Fibroblast of villous mesenchyme (primary cell): ENCODE measurements at regions not wholly inside any gene's neighbourhood (a gene's known extent, or its start where the extent isn't known, plus 50 kb on each side); places are given as distances from the start of the nearest gene placed in this dataset.

Experiments used
- DNase-seq: peaks from one replicate; pipeline ENCODE4 v3.0.0-alpha.2; 2010; ENCODE audit warnings: low read depth
- H3K4me3 ChIP-seq: 2 replicates; pipeline ENCODE4 v1.5.1; 2011; ENCODE audit warnings: low read depth, mild to moderate bottlenecking, low read length
- CTCF ChIP-seq: IDR thresholded peaks from 2 replicates; pipeline ENCODE4 v1.5.1; 2012; ENCODE audit warnings: low read depth, mild to moderate bottlenecking, low read length; ENCODE audit not compliant: insufficient read depth

GRCh38 chr18:78739882-78740677 lies 239.5 kb upstream of the SALL3 start:
- no peak for TF ChIP-seq CTCF
- no peak overlapping the region for H3K4me3 ChIP-seq
- DNase-seq, result no peak

GRCh38 chr18:78740876-78741275 lies 238.7 kb upstream of the SALL3 start:
- TF ChIP-seq CTCF, result no peak
- no peak for DNase-seq
- H3K4me3 ChIP-seq, result no peak overlapping the region

GRCh38 chr18:78741381-78742217 lies 238.0 kb upstream of the SALL3 start:
- no peak for DNase-seq
- H3K4me3 ChIP-seq, result no peak overlapping the region
- no peak for TF ChIP-seq CTCF

GRCh38 chr18:78742218-78742745 lies 237.3 kb upstream of the SALL3 start:
- H3K4me3 ChIP-seq, result no peak overlapping the region
- no peak for DNase-seq
- no peak for TF ChIP-seq CTCF

GRCh38 chr18:78743078-78743477 lies 236.5 kb upstream of the SALL3 start:
- no peak for DNase-seq
- TF ChIP-seq CTCF, result no peak
- H3K4me3 ChIP-seq, result no peak overlapping the region

- no peak overlapping the region for H3K4me3 ChIP-seq
- no peak for DNase-seq
- no peak for TF ChIP-seq CTCF
These were observed 228.0 kb upstream of the SALL3 start for GRCh38 chr18:78751664-78752063.
